ENCODE measurements at regions not wholly inside any gene's neighbourhood (a gene's known extent, or its start where the extent isn't known, plus 50 kb on each side); places are given as distances from the start of the nearest gene placed in this dataset.

GRCh38 chr10:52955337-52955736 lies 182.8 kb upstream of the MBL2 start:
- TF ChIP-seq CTCF (IDR thresholded peaks at IDR 0.05 in 8 of 11, conservative IDR thresholded peaks at IDR 0.05 in 3 of 11) (no peak), POLR2A (IDR thresholded peaks at IDR 0.05) (no peak)
